PFSK-1 (cell line): ENCODE measurements at regions not wholly inside any gene's neighbourhood (a gene's known extent, or its start where the extent isn't known, plus 50 kb on each side); places are given as distances from the start of the nearest gene placed in this dataset.

Experiments used
- POLR2AphosphoS5 ChIP-seq: IDR thresholded peaks from 2 replicates; pipeline ENCODE4 v1.6.1; 2012; ENCODE audit warnings: low read depth, mild to moderate bottlenecking, control low read depth, low read length, moderate library complexity
- SIN3A ChIP-seq: IDR thresholded peaks from 2 replicates; pipeline ENCODE4 v1.6.1; 2012; ENCODE audit warnings: mild to moderate bottlenecking, low read length, moderate library complexity, borderline replicate concordance; ENCODE audit not compliant: insufficient read depth

- TF ChIP-seq POLR2AphosphoS5: no peak
- no peak for TF ChIP-seq SIN3A
Observed at GRCh38 chr4:153093396-153093795, 110.8 kb upstream of the TRIM2 start.
